A549 (cell line): ENCODE measurements at regions not wholly inside any gene's neighbourhood (a gene's known extent, or its start where the extent isn't known, plus 50 kb on each side); places are given as distances from the start of the nearest gene placed in this dataset.
"Not testable (repeated sequence)": the region's sequence is repeated elsewhere in the genome, so short reads cannot be mapped to it uniquely, and the experiment has no call there.

Experiments
- CEBPB ChIP-seq, 2 experiments: fragments of >200 bp in 1 of 2; sonication (Bioruptor Twin) in 1 of 2; formaldehyde crosslinking in 1 of 2; IDR thresholded peaks; 2 replicates each; pipeline ENCODE4 v1.6.1; 2012 to 2016
- CHD2 ChIP-seq: fragments of 150-350 bp; IDR thresholded peaks from 2 replicates; pipeline ENCODE4 v1.6.1; 2014; ENCODE audit warnings: low read length; ENCODE audit not compliant: partially characterized antibody
- EP300 ChIP-seq, 2 experiments: fragments of >200 bp; sonication (Bioruptor Twin); formaldehyde crosslinking; IDR thresholded peaks; 2 replicates in 1 of 2; 3 replicates in 1 of 2; pipeline ENCODE4 v1.6.1; 2016 to 2017
- POLR2A ChIP-seq: IDR thresholded peaks from 2 replicates; pipeline ENCODE4 v1.6.1; 2012; ENCODE audit warnings: mild to moderate bottlenecking, low read length
- RAD21 ChIP-seq, 2 experiments: fragments of >200 bp in 1 of 2; sonication (Bioruptor Twin) in 1 of 2; formaldehyde crosslinking in 1 of 2; IDR thresholded peaks in 1 of 2; conservative IDR thresholded peaks in 1 of 2; 2 replicates in 1 of 2; 3 replicates in 1 of 2; pipeline ENCODE4 v1.6.1; 2012 to 2018; ENCODE audit warnings: inconsistent platforms in 1 of 2
- TF ChIP-seq, protein P1 (sequence below): fragments of >200 bp; sonication (Bioruptor Twin); formaldehyde crosslinking; IDR thresholded peaks from 3 replicates; pipeline ENCODE4 v1.5.1; 2016
- TF ChIP-seq, protein P2 (sequence below): IDR thresholded peaks from 2 replicates; pipeline ENCODE4 v1.6.1; 2012
- TF ChIP-seq, protein P3 (sequence below): IDR thresholded peaks from 2 replicates; pipeline ENCODE4 v1.6.1; 2012; ENCODE audit warnings: low read depth, borderline replicate concordance

DNA sequence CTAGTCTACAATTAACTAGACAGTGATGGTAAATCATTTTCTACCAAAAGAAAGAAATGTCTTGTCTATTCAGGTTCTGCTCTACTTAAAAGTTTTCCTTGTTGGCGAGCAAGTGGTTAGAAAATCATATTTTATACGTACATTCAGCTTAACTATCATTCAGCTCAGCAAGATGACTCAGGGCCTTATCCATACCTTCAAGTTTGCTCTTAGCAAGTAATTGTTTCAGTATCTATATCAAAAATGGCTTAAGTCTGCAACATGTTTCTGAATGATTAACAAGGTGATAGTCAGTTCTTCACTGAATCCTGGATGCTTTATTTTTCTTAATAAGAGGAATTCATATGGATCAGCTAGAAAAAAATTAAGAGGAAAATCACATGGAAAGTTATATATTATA lies 90.8 kb upstream of the TP53BP2 start:
- TF ChIP-seq, protein P1, sequence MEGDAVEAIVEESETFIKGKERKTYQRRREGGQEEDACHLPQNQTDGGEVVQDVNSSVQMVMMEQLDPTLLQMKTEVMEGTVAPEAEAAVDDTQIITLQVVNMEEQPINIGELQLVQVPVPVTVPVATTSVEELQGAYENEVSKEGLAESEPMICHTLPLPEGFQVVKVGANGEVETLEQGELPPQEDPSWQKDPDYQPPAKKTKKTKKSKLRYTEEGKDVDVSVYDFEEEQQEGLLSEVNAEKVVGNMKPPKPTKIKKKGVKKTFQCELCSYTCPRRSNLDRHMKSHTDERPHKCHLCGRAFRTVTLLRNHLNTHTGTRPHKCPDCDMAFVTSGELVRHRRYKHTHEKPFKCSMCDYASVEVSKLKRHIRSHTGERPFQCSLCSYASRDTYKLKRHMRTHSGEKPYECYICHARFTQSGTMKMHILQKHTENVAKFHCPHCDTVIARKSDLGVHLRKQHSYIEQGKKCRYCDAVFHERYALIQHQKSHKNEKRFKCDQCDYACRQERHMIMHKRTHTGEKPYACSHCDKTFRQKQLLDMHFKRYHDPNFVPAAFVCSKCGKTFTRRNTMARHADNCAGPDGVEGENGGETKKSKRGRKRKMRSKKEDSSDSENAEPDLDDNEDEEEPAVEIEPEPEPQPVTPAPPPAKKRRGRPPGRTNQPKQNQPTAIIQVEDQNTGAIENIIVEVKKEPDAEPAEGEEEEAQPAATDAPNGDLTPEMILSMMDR = not testable (repeated sequence)
- not testable (repeated sequence) for TF ChIP-seq CEBPB (IDR thresholded peaks at IDR 0.05); CHD2; POLR2A; RAD21 (conservative IDR thresholded peaks at IDR 0.05 in 1 of 2, IDR thresholded peaks at IDR 0.05 in 1 of 2); EP300 (IDR thresholded peaks at IDR 0.05)
- TF ChIP-seq, protein P2, sequence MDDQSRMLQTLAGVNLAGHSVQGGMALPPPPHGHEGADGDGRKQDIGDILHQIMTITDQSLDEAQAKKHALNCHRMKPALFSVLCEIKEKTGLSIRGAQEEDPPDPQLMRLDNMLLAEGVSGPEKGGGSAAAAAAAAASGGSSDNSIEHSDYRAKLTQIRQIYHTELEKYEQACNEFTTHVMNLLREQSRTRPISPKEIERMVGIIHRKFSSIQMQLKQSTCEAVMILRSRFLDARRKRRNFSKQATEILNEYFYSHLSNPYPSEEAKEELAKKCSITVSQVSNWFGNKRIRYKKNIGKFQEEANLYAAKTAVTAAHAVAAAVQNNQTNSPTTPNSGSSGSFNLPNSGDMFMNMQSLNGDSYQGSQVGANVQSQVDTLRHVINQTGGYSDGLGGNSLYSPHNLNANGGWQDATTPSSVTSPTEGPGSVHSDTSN = not testable (repeated sequence)
- TF ChIP-seq, protein P3, sequence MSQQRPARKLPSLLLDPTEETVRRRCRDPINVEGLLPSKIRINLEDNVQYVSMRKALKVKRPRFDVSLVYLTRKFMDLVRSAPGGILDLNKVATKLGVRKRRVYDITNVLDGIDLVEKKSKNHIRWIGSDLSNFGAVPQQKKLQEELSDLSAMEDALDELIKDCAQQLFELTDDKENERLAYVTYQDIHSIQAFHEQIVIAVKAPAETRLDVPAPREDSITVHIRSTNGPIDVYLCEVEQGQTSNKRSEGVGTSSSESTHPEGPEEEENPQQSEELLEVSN = not testable (repeated sequence)
